ENCODE measurements at regions not wholly inside any gene's neighbourhood (a gene's known extent, or its start where the extent isn't known, plus 50 kb on each side); places are given as distances from the start of the nearest gene placed in this dataset.
"Not testable (repeated sequence)": the region's sequence is repeated elsewhere in the genome, so short reads cannot be mapped to it uniquely, and the experiment has no call there.

DNA sequence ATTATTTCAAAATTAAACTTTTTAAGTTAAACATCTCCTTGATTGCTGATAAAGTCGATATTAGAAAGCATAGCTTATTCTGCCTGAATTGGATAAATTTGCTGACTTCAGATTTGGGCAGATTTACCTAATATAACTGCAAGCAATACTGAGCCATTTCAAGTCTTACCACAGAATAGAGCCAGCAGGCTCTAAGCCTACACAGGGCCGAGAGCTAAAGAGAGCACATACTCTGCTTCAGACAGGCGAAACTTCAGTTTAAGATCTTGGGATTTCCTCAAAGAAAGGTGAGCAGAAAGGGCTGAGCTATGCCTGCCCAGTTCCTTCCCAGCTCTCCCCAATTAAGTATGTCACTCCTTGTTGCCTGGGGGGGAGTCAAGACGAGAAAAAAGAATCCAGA, 240.6 kb upstream of the NOCT start:
- Histone ChIP-seq H3K27me3 (ENCODE audit: control insufficient read depth, insufficient read depth, low read length) (no peaks in the 10 kb centered on the region), H3K27ac (ENCODE audit: low read depth, low read length) (no peak overlapping the region)
- 83% methylated on average over 2 of the region's 4 CpGs for WGBS (ENCODE audit: insufficient coverage)

GRCh38 chr4:138774125-138774524, 241.5 kb upstream of the NOCT start:
- not testable (repeated sequence) for H3K4me1 ChIP-seq (ENCODE audit: control insufficient read depth, insufficient read depth, low read length); DNase-seq (ENCODE audit: low read depth in 4 of 6, low spot score in 6 of 6); H3K27ac ChIP-seq (ENCODE audit: low read depth, low read length); H3K27me3 ChIP-seq (ENCODE audit: control insufficient read depth, insufficient read depth, low read length); H3K4me3 ChIP-seq (ENCODE audit: low read depth, low read length); H3K9me3 ChIP-seq (ENCODE audit: control insufficient read depth, insufficient read depth, low read length); H3K36me3 ChIP-seq (ENCODE audit: control insufficient read depth, insufficient read depth, low read length)
- WGBS (ENCODE audit: insufficient coverage), result 100% methylated on average over 2 of the region's 4 CpGs

More for the DNA sequence above, 240.6 kb upstream of the NOCT start:
- no peak overlapping the region for H3K4me3 ChIP-seq (ENCODE audit: low read depth, low read length)
- H3K36me3 ChIP-seq (ENCODE audit: control insufficient read depth, insufficient read depth, low read length), result no peaks in the 10 kb centered on the region
- H3K4me1 ChIP-seq (ENCODE audit: control insufficient read depth, insufficient read depth, low read length), result no peaks in the 10 kb centered on the region
- DNase-seq (ENCODE audit: low read depth in 4 of 6, low spot score in 6 of 6), result no peak
- no peaks in the 10 kb centered on the region for H3K9me3 ChIP-seq (ENCODE audit: control insufficient read depth, insufficient read depth, low read length)

DNA sequence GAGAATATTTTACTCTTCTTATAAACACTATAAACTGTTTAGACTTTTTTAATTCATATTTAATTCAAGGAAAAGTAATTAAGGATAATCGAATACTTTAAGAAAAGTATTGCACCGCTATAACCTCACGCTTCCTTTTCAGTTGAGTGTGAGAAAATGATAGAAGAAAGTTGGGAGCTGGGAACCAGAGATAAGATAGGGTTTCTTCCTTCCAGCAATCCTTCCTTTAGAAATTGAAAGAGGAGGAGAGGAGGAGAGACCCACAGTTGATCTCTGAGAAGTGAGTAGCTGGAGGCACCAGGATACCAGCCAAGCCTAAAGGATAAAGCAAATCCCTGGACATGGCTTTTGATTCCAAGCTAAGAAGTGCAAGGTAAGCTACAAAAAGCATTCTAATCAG, 242.3 kb upstream of the NOCT start:
- H3K36me3 ChIP-seq (ENCODE audit: control insufficient read depth, insufficient read depth, low read length), result no peaks in the 10 kb centered on the region
- no peak overlapping the region for H3K4me3 ChIP-seq (ENCODE audit: low read depth, low read length)
- no peak for DNase-seq (ENCODE audit: low read depth in 4 of 6, low spot score in 6 of 6)
- H3K9me3 ChIP-seq (ENCODE audit: control insufficient read depth, insufficient read depth, low read length), result no peaks in the 10 kb centered on the region
- H3K27ac ChIP-seq (ENCODE audit: low read depth, low read length), result no peak overlapping the region
- no CpG with 5 or more reads among the region's 3 CpGs for WGBS (ENCODE audit: insufficient coverage)
- H3K27me3 ChIP-seq (ENCODE audit: control insufficient read depth, insufficient read depth, low read length), result no peaks in the 10 kb centered on the region
- no peaks in the 10 kb centered on the region for H3K4me1 ChIP-seq (ENCODE audit: control insufficient read depth, insufficient read depth, low read length)

- no peak overlapping the region for H3K27ac ChIP-seq (ENCODE audit: low read depth, low read length)
Observed at GRCh38 chr4:138772366-138772765, 243.2 kb upstream of the NOCT start.

DNA sequence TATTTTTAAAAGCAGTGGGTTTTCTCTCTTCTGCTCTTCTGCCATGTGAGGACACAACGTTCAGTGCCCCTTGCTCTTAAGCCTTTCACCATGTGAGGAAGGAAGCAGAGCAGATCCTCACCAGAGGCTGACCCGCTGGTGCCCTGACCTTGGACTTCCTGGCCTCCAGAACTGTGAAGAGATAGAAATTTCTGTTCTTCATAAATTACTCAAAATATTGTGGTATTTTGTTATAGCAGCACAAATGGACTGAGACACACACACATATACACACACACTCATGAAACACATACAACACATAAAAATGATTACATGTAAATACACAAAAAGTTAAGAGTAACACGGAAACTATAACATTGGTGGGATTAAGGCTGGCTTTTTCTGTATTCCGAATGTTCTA, 244.8 kb upstream of the NOCT start:
- Histone ChIP-seq H3K27me3 (ENCODE audit: control insufficient read depth, insufficient read depth, low read length) (no peaks in the 10 kb centered on the region), H3K9me3 (ENCODE audit: control insufficient read depth, insufficient read depth, low read length) (no peaks in the 10 kb centered on the region), H3K4me3 (ENCODE audit: low read depth, low read length) (no peak overlapping the region), H3K36me3 (ENCODE audit: control insufficient read depth, insufficient read depth, low read length) (no peaks in the 10 kb centered on the region), H3K4me1 (ENCODE audit: control insufficient read depth, insufficient read depth, low read length) (no peaks in the 10 kb centered on the region), H3K27ac (ENCODE audit: low read depth, low read length) (no peak overlapping the region)
- whole genome bisulfite sequencing (ENCODE audit: insufficient coverage), result no CpG with 5 or more reads among the region's 4 CpGs
- DNase-seq (ENCODE audit: low read depth in 4 of 6, low spot score in 6 of 6), result no peak

More at GRCh38 chr4:138772366-138772765, 243.2 kb upstream of the NOCT start:
- no peaks in the 10 kb centered on the region for H3K9me3 ChIP-seq (ENCODE audit: control insufficient read depth, insufficient read depth, low read length)
- DNase-seq (ENCODE audit: low read depth in 4 of 6, low spot score in 6 of 6), result no peak
- H3K4me3 ChIP-seq (ENCODE audit: low read depth, low read length), result no peak overlapping the region
- no peaks in the 10 kb centered on the region for H3K36me3 ChIP-seq (ENCODE audit: control insufficient read depth, insufficient read depth, low read length)
- H3K27me3 ChIP-seq (ENCODE audit: control insufficient read depth, insufficient read depth, low read length), result no peaks in the 10 kb centered on the region
- no peaks in the 10 kb centered on the region for H3K4me1 ChIP-seq (ENCODE audit: control insufficient read depth, insufficient read depth, low read length)

- WGBS (ENCODE audit: insufficient coverage), result 90% methylated on average over 2 of the region's 8 CpGs
- H3K36me3 ChIP-seq (ENCODE audit: control insufficient read depth, insufficient read depth, low read length), result no peaks in the 10 kb centered on the region
Observed at GRCh38 chr4:138766332-138766731, 249.2 kb upstream of the NOCT start.

DNA sequence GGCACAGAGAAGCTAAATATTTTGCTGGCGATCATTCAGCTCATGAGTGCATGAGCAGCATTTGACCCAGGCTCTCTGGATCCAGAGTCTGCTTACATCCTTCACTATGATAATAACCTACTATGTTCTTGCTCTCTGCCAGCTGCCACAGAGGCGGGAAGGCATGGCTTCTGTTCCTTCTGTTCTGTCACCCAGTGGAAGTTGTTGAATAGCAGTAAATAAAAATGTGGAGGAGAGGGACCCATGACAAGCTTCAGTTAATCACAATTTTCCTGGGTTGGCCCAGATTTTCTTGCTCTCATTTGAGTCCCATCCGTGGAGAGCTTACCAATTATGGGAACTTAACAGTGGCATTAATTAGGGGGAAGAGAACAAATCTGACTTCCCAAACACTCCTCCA, 250.1 kb upstream of the NOCT start:
- H3K9me3 ChIP-seq (ENCODE audit: control insufficient read depth, insufficient read depth, low read length), result no peaks in the 10 kb centered on the region
- H3K27me3 ChIP-seq (ENCODE audit: control insufficient read depth, insufficient read depth, low read length), result no peaks in the 10 kb centered on the region
- WGBS (ENCODE audit: insufficient coverage), result no CpG with 5 or more reads among the region's 3 CpGs
- no peak overlapping the region for H3K27ac ChIP-seq (ENCODE audit: low read depth, low read length)
- no peak for DNase-seq (ENCODE audit: low read depth in 4 of 6, low spot score in 6 of 6)
- no peaks in the 10 kb centered on the region for H3K36me3 ChIP-seq (ENCODE audit: control insufficient read depth, insufficient read depth, low read length)
- no peak overlapping the region for H3K4me3 ChIP-seq (ENCODE audit: low read depth, low read length)
- no peaks in the 10 kb centered on the region for H3K4me1 ChIP-seq (ENCODE audit: control insufficient read depth, insufficient read depth, low read length)

More at GRCh38 chr4:138766332-138766731, 249.2 kb upstream of the NOCT start:
- Histone ChIP-seq H3K4me3 (ENCODE audit: low read depth, low read length) (no peak overlapping the region), H3K4me1 (ENCODE audit: control insufficient read depth, insufficient read depth, low read length) (no peaks in the 10 kb centered on the region), H3K27me3 (ENCODE audit: control insufficient read depth, insufficient read depth, low read length) (no peaks in the 10 kb centered on the region), H3K9me3 (ENCODE audit: control insufficient read depth, insufficient read depth, low read length) (no peaks in the 10 kb centered on the region), H3K27ac (ENCODE audit: low read depth, low read length) (no peak overlapping the region)
- no peak for DNase-seq (ENCODE audit: low read depth in 4 of 6, low spot score in 6 of 6)

GRCh38 chr4:138761638-138762220, 253.9 kb upstream of the NOCT start:
- H3K27me3 ChIP-seq (ENCODE audit: control insufficient read depth, insufficient read depth, low read length), result no peaks in the 10 kb centered on the region
- H3K4me3 ChIP-seq (ENCODE audit: low read depth, low read length), result no peak overlapping the region
- H3K36me3 ChIP-seq (ENCODE audit: control insufficient read depth, insufficient read depth, low read length), result no peaks in the 10 kb centered on the region
- no peak for DNase-seq (ENCODE audit: low read depth in 4 of 6, low spot score in 6 of 6)
- no peak overlapping the region for H3K27ac ChIP-seq (ENCODE audit: low read depth, low read length)
- no CpG with 5 or more reads among the region's 1 CpG for WGBS (ENCODE audit: insufficient coverage)
- no peaks in the 10 kb centered on the region for H3K4me1 ChIP-seq (ENCODE audit: control insufficient read depth, insufficient read depth, low read length)
- no peaks in the 10 kb centered on the region for H3K9me3 ChIP-seq (ENCODE audit: control insufficient read depth, insufficient read depth, low read length)

- H3K4me3 ChIP-seq (ENCODE audit: low read depth, low read length), result no peak overlapping the region
- H3K27ac ChIP-seq (ENCODE audit: low read depth, low read length), result no peak overlapping the region
- WGBS (ENCODE audit: insufficient coverage), result 82% methylated on average over 1 of the region's 2 CpGs
- H3K4me1 ChIP-seq (ENCODE audit: control insufficient read depth, insufficient read depth, low read length), result no peaks in the 10 kb centered on the region
- H3K36me3 ChIP-seq (ENCODE audit: control insufficient read depth, insufficient read depth, low read length), result no peaks in the 10 kb centered on the region
- DNase-seq (ENCODE audit: low read depth in 4 of 6, low spot score in 6 of 6), result no peak
- no peaks in the 10 kb centered on the region for H3K27me3 ChIP-seq (ENCODE audit: control insufficient read depth, insufficient read depth, low read length)
- no peaks in the 10 kb centered on the region for H3K9me3 ChIP-seq (ENCODE audit: control insufficient read depth, insufficient read depth, low read length)
Observed at GRCh38 chr4:138759554-138759902, 256.1 kb upstream of the NOCT start.

- Histone ChIP-seq H3K4me3 (ENCODE audit: low read depth, low read length) (no peak overlapping the region), H3K27ac (ENCODE audit: low read depth, low read length) (no peak overlapping the region), H3K27me3 (ENCODE audit: control insufficient read depth, insufficient read depth, low read length) (no peaks in the 10 kb centered on the region), H3K4me1 (ENCODE audit: control insufficient read depth, insufficient read depth, low read length) (no peaks in the 10 kb centered on the region), H3K36me3 (ENCODE audit: control insufficient read depth, insufficient read depth, low read length) (no peaks in the 10 kb centered on the region), H3K9me3 (ENCODE audit: control insufficient read depth, insufficient read depth, low read length) (no peaks in the 10 kb centered on the region)
- WGBS (ENCODE audit: insufficient coverage), result 90% methylated on average over 8 of the region's 9 CpGs
- no peak for DNase-seq (ENCODE audit: low read depth in 4 of 6, low spot score in 6 of 6)
Observed at GRCh38 chr4:138758876-138759553, 256.6 kb upstream of the NOCT start.
